NOMO-1 treated with DMSO at 0.1 percent for 48 hours (cell line): ENCODE measurements at regions not wholly inside any gene's neighbourhood (a gene's known extent, or its start where the extent isn't known, plus 50 kb on each side); places are given as distances from the start of the nearest gene placed in this dataset.
"Not testable (repeated sequence)": the region's sequence is repeated elsewhere in the genome, so short reads cannot be mapped to it uniquely, and the experiment has no call there.

Source experiments
- DNase-seq: peaks from one replicate; lab custom pipeline; 2025; ENCODE audit not compliant: unreplicated experiment; lab: John Stamatoyannopoulos, UW

DNA sequence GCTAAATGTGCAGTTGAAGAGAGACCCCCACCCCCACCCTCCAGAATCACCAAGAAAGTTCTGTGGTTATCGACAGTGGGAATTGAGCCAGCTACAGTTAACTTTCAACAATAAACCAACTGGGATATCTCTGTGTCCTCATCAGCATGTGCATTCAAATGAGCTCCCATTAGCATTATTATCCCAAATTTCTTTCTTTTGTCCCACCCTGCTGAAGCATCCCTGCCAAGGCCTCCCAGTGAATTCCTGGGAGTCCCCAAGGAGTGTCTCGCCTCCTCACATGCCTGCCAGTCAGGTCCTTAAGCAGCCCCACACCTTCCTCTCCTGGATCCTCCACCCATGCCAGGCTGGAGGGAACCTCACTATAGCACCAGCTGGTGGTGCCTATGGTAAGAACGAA, 422.1 kb upstream of the HNRNPA3 start:
- no peak for DNase-seq

DNA sequence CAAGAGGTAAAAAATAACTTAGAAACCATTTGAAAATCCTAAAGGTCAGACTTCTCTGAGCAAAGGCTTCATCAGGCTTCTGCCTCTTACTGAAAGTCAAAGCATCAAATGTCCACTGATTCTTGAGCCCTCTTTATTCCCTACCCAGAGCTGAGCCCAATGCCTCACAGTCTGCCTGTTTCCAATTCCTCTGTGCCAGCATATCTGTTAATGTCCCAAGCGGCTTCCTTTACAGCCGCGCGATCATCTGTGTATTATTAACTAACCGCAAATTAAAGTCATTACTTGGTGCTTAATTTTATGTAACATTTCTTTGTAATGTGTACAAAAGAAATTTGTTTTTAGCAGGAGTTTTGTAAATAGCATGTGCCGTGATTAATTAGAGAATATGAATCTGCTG, 418.8 kb upstream of the HNRNPA3 start:
- no peak for DNase-seq

DNA sequence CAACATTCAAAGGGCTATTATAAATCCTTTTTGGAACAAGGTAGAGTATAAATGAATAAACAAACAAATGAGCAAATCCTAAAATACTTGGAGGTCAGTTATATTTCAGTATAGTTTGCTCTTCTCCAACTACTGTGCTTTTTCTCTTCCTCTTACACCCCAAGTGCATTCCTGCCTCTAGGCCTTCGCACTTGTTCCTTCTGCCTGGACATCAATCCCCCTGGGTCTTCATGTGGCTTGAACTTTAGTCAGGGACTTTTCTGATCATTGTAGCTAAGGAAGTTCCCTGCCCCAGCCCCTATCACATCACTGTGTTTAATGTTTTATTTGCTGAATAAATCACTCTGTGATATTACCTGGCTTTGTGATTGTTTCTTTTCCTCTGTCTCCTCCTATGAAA, 418.2 kb upstream of the HNRNPA3 start:
- no peak for DNase-seq

DNA sequence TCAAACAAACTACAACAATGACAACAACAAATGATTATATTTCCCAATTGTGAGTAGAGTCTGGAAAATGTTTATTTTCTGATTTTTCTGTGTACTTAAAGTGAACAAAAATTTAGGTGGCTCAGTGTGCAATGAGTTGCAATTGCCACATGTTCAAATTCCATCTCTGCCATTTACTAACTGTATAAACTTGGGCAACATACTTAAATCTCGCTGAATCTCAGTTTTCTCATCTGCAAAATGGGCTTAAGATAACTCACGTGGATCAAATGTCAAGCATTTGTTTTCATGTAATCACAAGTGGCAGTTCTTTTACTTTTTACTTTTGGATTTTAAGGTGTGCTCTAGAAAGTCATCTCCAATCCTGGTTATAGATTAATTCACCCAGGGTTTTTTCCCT, 416.8 kb upstream of the HNRNPA3 start:
- no peak for DNase-seq

DNA sequence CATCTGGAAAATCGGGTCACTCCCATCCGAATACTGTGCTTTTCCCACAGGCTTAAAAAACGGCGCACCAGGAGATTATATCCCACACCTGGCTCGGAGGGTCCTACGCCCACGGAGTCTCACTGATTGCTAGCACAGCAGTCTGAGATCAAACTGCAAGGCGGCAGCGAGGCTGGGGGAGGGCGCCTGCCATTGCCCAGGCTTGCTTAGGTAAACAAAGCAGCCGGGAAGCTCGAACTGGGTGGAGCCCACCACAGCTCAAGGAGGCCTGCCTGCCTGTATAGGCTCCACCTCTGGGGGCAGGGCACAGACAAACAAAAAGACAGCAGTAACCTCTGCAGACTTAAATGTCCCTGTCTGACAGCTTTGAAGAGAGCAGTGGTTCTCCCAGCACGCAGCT, 415.9 kb upstream of the HNRNPA3 start:
- not testable (repeated sequence) for DNase-seq

DNA sequence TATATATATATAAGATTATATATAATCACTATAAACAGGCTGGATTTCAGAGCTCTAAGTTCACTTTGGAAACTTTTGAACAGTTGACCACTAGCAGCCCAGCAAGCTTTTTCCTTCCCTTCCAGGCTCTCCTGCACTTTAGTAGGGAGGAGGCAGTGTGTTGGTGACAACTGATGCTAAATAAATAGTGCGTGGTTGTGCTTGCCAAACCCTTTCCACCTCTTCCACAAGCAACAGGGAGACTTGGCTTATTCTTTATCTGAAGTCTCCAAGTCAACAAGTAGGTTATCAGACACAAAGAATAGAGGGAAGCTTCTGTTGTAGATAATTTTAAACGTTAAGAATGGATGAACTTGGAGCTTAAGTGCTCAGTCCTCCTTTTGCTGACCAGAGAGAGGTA, 408.2 kb upstream of the HNRNPA3 start:
- no peak for DNase-seq

DNA sequence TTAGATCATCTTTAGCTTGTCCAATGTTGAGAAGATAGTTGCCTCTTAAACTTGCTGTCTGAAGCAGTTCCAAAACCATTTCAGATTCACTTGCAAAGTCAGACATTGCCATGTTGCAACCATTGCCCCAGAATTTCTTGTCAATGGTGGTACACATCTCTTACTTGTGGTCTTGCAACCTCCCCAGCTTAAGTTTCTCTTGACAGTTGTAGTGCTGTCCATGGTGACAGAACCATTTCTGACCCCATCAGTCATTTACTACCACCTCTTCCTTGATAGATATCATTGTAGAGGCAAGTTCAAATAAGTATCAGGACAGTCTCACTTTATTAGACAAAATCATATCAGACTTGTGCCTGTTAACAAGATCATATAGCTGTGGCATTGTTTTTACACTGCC, 407.2 kb upstream of the HNRNPA3 start:
- no peak for DNase-seq

DNA sequence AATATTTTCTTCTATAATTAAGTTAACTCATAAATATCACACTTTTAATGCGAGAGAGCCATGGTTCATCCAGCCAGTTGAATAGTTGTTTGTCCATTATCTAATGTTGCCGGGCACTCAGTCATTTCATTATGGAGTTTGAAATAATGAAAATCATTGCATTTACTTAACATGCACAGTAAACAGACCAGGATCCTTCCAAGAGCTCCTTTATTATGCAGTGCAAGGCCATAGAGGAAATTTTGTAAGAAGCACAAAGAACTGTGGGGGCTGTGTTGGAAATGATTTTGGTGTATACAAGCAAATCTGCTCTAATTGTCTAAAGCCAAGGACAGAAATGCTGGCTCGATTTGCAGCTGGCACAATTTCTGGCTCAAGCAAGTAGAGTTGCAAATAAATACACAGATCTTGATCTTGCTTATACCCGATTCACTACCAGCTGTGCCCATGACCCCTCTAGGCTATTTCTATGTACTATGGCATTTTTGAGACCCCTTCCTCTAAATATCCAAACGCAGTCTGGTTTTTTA, 400.3 kb upstream of the HNRNPA3 start:
- no peak for DNase-seq

DNA sequence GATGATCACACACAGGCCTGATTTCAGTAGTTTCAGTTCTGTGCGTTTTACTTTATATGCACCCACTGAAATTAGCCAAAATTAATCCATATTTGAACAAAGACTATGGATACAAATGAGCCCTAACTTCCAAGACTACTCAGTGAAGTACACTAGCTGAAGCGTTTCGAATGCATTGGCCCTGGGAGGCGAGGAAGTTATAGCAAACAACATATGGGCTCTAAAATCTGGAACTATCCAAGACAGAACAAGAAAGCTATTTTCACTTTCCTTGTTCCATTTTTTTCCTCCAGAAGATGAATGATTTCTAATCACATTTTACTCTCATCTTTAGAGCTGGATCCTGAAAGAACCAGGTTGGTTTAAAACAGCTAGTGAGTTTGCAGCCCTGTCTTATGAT, 399.4 kb upstream of the HNRNPA3 start:
- no peak for DNase-seq

DNA sequence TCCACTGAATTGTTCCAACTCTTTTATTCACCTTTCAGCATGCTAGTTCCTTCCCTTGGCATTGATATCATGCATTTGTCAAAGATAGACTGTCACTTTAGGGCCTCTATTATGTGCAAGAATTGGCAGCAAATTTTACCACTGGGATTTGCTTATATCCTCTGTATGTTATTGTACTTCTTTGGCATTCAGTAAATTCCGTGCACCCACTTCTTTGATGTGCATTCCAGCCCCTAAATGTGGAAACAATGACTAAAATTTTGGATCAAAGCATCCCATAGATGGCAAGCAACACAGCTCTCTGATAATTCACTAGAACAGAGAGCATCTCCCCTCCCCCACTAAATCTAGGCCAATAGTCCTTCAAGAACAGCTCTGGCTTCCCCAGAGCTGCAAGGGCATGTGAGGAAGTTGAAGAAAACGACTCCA, 399.0 kb upstream of the HNRNPA3 start:
- no peak for DNase-seq

DNA sequence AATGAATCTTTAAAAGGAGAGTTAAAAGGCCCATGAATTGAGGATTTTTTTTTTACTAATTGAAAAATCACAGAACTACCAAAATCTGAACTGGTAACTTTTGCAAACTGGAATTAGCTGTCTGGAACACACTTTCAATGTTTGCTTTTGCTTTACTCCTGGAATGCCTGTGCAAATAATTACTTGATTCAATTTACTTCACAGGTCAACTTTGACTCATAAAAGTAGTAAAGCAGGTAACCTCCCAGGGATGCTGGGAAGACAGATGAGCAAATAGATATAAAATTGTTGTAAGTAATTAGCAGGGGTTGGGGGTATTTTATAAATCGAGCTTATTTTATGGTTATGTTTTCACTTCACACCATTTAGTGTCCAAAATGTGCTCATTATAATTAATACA, 398.3 kb upstream of the HNRNPA3 start:
- DNase-seq: no peak

DNA sequence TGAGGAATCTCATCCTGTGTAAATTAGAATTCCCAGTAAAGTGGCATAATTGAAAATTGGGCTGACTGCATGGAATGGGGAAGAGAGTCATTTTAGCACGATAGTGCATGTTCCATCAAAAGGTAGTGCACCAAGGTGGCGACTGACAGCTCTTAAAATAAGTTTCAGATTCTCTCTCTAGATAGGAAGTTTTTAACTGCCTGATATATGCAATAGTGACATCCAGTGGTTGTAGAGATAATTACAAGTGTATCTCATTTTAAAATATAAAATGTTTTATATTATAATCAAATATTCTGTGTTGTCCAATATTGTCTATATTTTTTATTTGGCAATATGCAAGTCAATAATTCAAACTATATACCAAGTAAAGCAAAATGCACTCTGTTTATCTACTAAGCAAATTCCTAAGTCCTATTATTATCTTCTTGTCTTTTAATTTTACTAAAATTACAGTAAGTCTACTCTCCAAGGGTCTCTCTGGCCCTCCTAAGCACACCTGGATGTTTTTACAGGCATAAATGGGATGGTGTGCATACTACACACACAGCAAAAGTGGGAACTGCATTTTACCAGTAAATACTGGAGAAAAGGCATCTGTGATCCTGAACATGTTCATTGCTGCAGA, 397.7 kb upstream of the HNRNPA3 start:
- DNase-seq: peak; percentile 42

DNA sequence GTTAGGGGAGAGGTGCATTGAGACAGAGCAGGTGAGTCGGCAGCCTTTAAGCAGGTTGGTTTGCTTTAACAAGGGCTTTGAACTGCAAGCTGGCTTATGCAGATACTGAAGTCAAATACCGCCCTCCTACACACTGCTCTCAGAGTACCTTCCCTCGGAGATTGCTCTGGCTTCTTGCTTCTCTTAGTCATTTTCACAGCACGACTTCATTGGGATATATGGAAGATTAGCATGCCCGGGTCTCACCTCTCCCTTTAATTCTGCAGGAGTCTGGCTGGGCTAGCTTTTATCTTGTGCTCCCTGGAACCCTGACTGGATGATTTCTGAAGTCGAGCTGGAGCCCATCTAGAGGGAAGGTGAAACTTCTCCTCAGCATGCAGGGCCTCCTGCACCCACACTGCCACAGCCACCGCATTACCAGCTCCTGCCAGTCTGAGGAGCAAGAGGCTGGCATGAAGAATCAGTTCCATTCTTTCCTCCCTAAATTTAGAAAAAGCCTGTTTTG, 395.5 kb upstream of the HNRNPA3 start:
- peak; percentile 14 for DNase-seq

DNA sequence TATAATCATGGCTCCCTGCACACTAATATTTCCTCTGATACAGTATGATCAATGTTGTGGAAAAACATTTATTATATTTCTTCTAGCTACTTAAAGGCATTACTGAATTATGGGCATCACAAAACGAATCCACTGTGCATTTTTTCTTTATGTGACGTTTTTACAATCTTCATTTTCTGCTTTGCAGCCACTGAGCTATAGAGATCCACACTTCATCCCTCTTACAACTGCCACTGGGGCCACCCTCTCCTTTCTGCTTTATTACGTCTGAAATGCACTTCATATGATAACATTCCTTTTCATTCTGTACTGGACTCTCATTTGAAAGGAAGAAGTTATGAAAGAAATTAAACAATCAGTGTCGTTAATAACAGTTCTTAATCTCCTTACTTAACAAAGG, 394.5 kb upstream of the HNRNPA3 start:
- DNase-seq: no peak

DNA sequence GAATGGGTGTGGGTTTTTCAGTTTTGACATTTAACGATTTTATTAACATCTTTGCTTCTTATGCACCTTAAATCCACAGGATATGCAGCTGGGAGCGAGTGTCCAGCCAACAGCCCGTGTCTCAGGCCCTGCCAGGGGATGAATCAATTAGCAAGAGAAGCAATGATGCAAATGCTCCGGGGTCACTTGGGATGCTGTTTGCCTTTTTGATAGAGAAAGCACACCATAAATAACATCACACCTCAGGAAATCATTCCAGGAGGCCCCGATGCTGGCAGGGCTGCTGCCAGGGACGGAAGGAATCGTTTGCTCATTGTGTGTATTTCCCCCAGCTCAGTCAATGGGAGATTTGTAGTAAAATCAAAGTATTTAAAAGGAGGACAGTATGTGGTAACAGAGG, 394.0 kb upstream of the HNRNPA3 start:
- DNase-seq: no peak

DNA sequence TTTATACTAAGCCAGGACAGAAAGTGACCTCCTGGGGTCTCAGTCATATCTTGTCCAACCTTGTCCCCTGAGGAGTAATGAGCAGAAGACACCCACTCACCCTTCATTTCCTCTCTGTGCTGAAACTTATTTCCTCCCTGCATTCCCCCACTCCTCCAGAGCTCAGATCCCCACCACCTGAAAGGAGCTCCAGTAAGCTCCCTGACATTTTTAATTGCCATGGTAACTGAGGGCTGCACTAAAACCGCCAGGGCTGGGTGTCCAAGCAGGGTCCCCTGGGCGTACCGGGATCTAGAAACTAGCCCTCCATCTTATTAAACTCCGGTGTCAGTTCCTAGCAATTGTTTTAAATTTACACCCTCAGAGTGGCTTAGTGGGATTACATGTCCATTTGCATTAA, 393.3 kb upstream of the HNRNPA3 start:
- no peak for DNase-seq

DNA sequence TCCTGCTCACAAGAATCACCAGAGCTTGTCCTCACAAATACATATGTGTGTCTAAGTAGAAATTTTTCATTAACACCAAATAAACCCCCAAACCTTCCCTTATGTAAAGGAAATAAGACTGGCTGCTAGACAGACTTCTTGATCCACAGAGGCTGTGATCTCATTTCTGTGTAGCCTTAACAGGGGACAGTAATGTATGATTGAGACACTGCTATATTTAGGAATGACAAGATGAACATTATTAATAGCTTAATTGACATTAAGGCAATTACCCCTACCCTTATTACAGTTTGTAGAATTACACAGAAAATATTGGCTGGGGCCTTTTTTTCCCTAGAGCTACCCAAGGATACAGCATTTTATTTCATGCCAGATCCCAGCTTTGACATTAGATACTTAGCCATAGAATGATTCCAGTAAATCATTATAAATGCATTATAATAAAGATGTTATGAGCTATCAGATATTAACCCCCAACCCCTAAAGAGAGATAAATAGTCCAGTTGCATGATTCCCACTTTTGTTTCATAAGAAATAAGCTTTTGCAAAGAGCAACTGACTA, 392.1 kb upstream of the HNRNPA3 start:
- no peak for DNase-seq

DNA sequence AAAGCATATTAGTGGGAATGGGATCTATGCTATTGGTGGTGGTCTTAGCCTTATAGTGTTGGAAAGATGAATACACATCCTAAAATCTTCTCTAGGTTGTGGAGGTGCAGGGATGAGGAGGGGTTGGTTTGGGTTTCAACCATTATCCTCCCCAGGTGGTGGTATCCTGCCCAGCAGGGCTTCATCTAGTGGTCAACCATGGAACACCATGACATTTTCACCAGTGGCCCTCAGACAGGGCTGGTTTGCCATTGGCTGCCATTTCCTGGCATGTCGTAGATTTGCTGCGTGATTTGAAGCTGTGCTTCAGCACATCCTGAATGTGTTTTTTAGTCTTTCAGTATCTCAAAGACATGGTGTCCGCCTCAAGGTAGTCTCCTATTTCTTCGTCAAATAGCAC, 391.2 kb upstream of the HNRNPA3 start:
- no peak for DNase-seq

DNA sequence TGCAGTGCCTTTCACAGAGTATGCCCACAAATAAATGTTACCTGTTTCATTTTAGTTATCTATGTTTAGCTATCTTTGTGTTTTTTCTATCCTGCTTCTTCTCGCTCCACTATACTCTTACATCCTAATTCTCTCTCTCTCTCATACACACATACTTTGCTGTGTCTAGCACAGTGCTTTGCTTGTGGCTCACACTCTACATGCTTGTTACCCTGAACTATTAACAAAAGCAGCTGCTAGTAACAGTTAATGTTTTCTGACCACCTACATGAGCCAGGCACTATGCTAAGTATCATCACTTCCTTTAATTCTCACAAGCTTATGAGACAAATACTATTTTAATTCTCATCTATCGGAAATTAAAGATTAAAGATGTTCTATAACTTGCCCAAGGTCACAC, 390.5 kb upstream of the HNRNPA3 start:
- DNase-seq: no peak

DNA sequence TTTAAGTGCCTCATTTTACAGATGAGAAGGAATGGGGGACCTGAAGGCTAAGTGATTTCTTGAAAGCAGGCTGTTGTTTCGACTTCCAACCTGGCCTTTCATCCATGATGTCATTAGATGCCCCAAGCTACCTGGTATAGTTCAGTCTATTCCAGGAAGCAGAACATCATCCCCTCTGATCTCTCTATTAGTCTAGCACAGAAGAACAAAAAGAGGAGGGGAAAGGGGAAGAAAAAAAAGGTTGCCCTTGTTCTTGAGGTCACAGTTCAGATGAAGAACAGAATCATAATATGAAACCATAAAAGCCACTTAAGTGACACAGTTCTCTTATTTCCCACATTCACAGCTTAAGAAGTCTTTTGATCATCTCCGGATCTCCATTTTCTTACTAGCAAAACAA, 386.2 kb upstream of the HNRNPA3 start:
- DNase-seq: no peak

DNA sequence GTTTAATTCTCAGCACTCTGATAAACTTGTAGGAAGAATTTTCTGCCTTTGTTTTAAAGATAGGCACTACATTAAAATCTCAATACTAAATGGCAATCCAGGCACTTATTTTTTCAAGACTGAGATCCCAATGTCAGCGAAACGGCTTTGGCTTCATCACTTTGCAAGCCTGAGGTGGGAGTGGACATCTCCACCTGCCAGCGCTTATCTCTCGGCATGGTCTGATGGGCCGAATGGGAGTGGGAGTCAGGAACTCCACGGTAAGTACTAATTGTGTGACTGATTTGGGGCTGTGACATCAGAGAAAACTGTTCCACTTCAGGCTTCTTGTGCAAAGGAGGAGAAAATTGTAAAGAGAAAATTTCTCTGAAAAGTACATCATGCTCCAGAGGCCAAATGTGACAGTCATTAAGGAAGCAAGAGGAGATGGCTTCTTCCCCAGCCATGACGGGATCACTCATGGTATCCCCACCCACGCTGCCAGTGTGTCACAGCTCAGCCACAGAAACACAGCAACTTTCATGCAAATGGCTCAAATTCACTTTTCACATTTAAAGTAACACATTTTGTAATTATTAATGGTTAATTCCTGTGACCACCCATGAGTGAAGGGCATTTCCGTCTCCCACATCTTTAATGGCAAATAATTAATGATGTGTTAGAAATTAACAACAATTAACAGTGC, 385.5 kb upstream of the HNRNPA3 start:
- no peak for DNase-seq

DNA sequence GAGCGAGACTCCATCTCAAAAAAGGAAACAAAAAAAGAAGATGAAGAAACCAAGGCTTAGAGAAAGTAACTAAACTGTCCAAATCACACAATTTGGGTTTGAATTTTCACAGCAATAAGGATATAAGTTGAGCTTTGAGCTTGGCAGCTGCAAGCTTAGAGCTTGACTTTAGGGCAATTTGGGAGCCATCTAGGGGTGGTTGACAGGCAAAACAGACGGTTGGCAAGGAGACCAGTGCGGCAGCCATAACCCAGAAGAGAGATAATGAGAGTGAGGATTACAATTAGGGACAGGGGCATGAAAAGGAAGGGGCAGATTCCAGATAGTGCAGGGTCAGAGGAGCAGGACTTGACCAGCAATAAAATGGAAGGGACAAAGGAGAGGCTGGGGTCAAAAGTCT, 382.2 kb upstream of the HNRNPA3 start:
- no peak for DNase-seq
